Panc1 (cell line): ENCODE measurements at regions not wholly inside any gene's neighbourhood (a gene's known extent, or its start where the extent isn't known, plus 50 kb on each side); places are given as distances from the start of the nearest gene placed in this dataset.

Experiments
- ATAC-seq: fragments of 200-7000 bp; cut with Tn5 transposase; 2 replicates; pipeline ENCODE4 v1.9.1; 2020; ENCODE audit warnings: mild to moderate bottlenecking, moderate library complexity
- BruUV-seq: library from RNA; stranded (reverse); fragments of 400-500 nt; replicated peaks from 2 replicates; lab custom pipeline; 2021; lab: Mats Ljungman, UMichigan
- CTCF ChIA-PET: fragments of 300-600 bp; sonication (Branson Sonifier 250); formaldehyde crosslinking; loops from one replicate; lab custom pipeline; 2022; ENCODE audit warnings: antibody characterized with exemption; lab: Charles Lee
- POLR2A ChIA-PET: fragments of 300-600 bp; sonication (Branson Sonifier 250); formaldehyde crosslinking; loops from one replicate; lab custom pipeline; 2022; ENCODE audit warnings: antibody characterized with exemption; lab: Charles Lee
- DNase-seq: peaks from one replicate; pipeline ENCODE4 v3.0.0-alpha.2; 2010; ENCODE audit warnings: low read depth, low spot score
- H3K27ac ChIP-seq: 2 replicates; pipeline ENCODE4 v1.5.1; 2011; ENCODE audit warnings: mild to moderate bottlenecking, low read length, inconsistent platforms
- H3K27me3 ChIP-seq: fragments of 200-500 bp; sonication (Bioruptor generic); 2 replicates; pipeline ENCODE4 v1.6.0; 2014; ENCODE audit warnings: low read length, inconsistent platforms; ENCODE audit not compliant: control insufficient read depth, insufficient read depth
- H3K36me3 ChIP-seq: fragments of 200-500 bp; sonication (Bioruptor generic); 2 replicates; pipeline ENCODE4 v1.5.1; 2014; ENCODE audit warnings: inconsistent platforms, mild to moderate bottlenecking, low read length, moderate library complexity; ENCODE audit not compliant: control insufficient read depth, insufficient read depth
- H3K4me1 ChIP-seq: 2 replicates; pipeline ENCODE4 v1.5.1; 2011; ENCODE audit warnings: inconsistent platforms, mild to moderate bottlenecking, low read length, moderate library complexity; ENCODE audit not compliant: control insufficient read depth, insufficient read depth
- H3K4me3 ChIP-seq, 2 experiments: 2 replicates each; pipeline ENCODE4 v1.5.1; 2011 to 2012; ENCODE audit warnings: low read depth in 2 of 2, low read length in 2 of 2, mild to moderate bottlenecking in 2 of 2, inconsistent platforms in 1 of 2, moderate library complexity in 1 of 2
- H3K9me3 ChIP-seq: fragments of 200-500 bp; sonication (Bioruptor generic); 2 replicates; pipeline ENCODE4 v1.5.1; 2014; ENCODE audit warnings: low read depth, mild to moderate bottlenecking, inconsistent platforms, low read length, moderate library complexity; ENCODE audit not compliant: control insufficient read depth, insufficient read depth
- CTCF ChIP-seq: fragments of 450-650 bp; IDR thresholded peaks from 2 replicates; pipeline ENCODE4 v1.5.1; 2017; ENCODE audit warnings: mild to moderate bottlenecking
- POLR2AphosphoS5 ChIP-seq: IDR thresholded peaks from 2 replicates; pipeline ENCODE4 v1.6.1; 2012; ENCODE audit warnings: mild to moderate bottlenecking, low read depth, low read length, moderate library complexity
- REST ChIP-seq, 2 experiments: IDR thresholded peaks; 2 replicates each; pipeline ENCODE4 v1.6.1; 2011 to 2012; ENCODE audit warnings: low read depth in 2 of 2, control low read depth in 1 of 2, low read length in 1 of 2, mild to moderate bottlenecking in 1 of 2, moderate library complexity in 1 of 2; ENCODE audit not compliant: insufficient read depth in 1 of 2
- SIN3A ChIP-seq: IDR thresholded peaks from 2 replicates; pipeline ENCODE4 v1.6.1; 2012; ENCODE audit warnings: low read depth, mild to moderate bottlenecking, low read length, moderate library complexity, borderline replicate concordance; ENCODE audit not compliant: insufficient read depth
- TCF7L2 ChIP-seq: IDR thresholded peaks from 2 replicates; pipeline ENCODE4 v1.6.1; 2011; ENCODE audit warnings: mild to moderate bottlenecking, low read depth, low read length, inconsistent platforms
- in situ Hi-C: cut with HindIII; loops from 2 replicates; pipeline ENCODE4 v1.10.0; 2016; ENCODE audit warnings: low sequenced_read_pairs, low pct_unique_long_range_greater_than_20kb
- intact Hi-C: fragments of 100-400 bp; cut with micrococcal nuclease; formaldehyde crosslinking; loops from one replicate; pipeline ENCODE4 v1.10.0; 2022; ENCODE audit not compliant: unreplicated experiment

- Histone ChIP-seq H3K27ac (no peak overlapping the region), H3K4me3 (no peak overlapping the region), H3K4me1 (no peaks in the 10 kb centered on the region), H3K9me3 (no peaks in the 10 kb centered on the region), H3K36me3 (no peaks in the 10 kb centered on the region), H3K27me3 (no peaks in the 10 kb centered on the region)
- intact Hi-C loops (no loop called here), in situ Hi-C loops (no loop called here)
- ChIA-PET CTCF (no interaction called here), POLR2A (no interaction called here)
- TF ChIP-seq SIN3A, result no peak
- no peak for TF ChIP-seq POLR2AphosphoS5
- no peak for TF ChIP-seq TCF7L2
- TF ChIP-seq CTCF, result no peak
- no peak for TF ChIP-seq REST (IDR thresholded peaks at IDR 0.05; ENCODE audit: insufficient read depth in 1 of 2, low read depth in 2 of 2, low read length in 1 of 2)
- no peak for DNase-seq
- no TSS peak for BruUV-seq
- no peak for ATAC-seq
These were observed 1262.6 kb downstream of the EFNA5 start for GRCh38 chr5:106408141-106408540.

- peak; percentile 78 for ATAC-seq
- ChIA-PET POLR2A (no interaction called here), CTCF (no interaction called here)
- H3K4me1 ChIP-seq, result no peaks in the 10 kb centered on the region
- in situ Hi-C loops, result no loop called here
- BruUV-seq, result no TSS peak
- peak; percentile 76 for DNase-seq
- no peaks in the 10 kb centered on the region for H3K36me3 ChIP-seq
- H3K4me3 ChIP-seq, result no peak overlapping the region
- intact Hi-C loops, result no loop called here
- TF ChIP-seq POLR2AphosphoS5, result peak; percentile 40; the same call in 1 of the 2 replicates
- no peak for TF ChIP-seq SIN3A
- H3K9me3 ChIP-seq, result no peaks in the 10 kb centered on the region
- H3K27me3 ChIP-seq, result no peaks in the 10 kb centered on the region
- no peak overlapping the region for H3K27ac ChIP-seq
These were observed 1269.2 kb downstream of the EFNA5 start for GRCh38 chr5:106401561-106401960.

DNA sequence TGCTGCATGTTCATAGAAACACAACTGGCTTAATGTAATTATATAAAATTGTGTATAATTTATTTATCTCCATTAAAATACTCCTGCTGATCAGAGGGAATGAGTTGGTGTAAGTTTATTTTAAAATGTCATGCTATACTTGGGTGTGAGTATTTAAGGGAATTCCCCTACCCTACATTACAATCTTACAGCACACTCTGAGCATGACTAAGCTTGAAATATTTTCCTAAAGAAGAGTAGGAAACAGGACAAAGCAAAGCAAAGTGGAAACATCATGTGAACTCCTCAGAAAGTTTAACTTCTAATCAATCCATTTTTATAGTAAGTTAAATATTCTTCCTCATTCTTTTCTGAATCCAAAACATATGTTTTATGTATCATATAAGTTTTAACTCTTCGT lies 1271.3 kb downstream of the EFNA5 start:
- CTCF ChIA-PET, result no interaction called here
- no TSS peak for BruUV-seq
- no peaks in the 10 kb centered on the region for H3K4me1 ChIP-seq
- H3K36me3 ChIP-seq, result no peaks in the 10 kb centered on the region
- in situ Hi-C loops (no loop called here), intact Hi-C loops (no loop called here)
- no peak overlapping the region for H3K27ac ChIP-seq
- DNase-seq, result no peak
- H3K9me3 ChIP-seq, result no peaks in the 10 kb centered on the region
- POLR2A ChIA-PET, result no interaction called here
- H3K27me3 ChIP-seq, result no peaks in the 10 kb centered on the region
- no peak overlapping the region for H3K4me3 ChIP-seq
- peak; percentile 68; the same call in 1 of the 2 replicates for ATAC-seq
- TF ChIP-seq REST (IDR thresholded peaks at IDR 0.05; ENCODE audit: insufficient read depth in 1 of 2, low read depth in 2 of 2, low read length in 1 of 2) (no peak), TCF7L2 (no peak), POLR2AphosphoS5 (no peak), CTCF (no peak), SIN3A (no peak)
